ENCODE measurements at regions not wholly inside any gene's neighbourhood (a gene's known extent, or its start where the extent isn't known, plus 50 kb on each side); places are given as distances from the start of the nearest gene placed in this dataset.

GRCh38 chr13:65642301-65642700 lies 1587.8 kb downstream of the PCDH9 start:
- TF ChIP-seq POLR2A (IDR thresholded peaks at IDR 0.05) (no peak), CTCF (IDR thresholded peaks at IDR 0.05) (no peak), EP300 (IDR thresholded peaks at IDR 0.05) (no peak)

Measured in ovary (tissue), 3 donors.